Activated CD8-positive, alpha-beta T cell treated with anti-CD3 and anti-CD28 coated beads, Interleukin-2, amount 10 ng/mL, durations not matched to agents 7 days and 5 days (primary cell): ENCODE measurements at regions not wholly inside any gene's neighbourhood (a gene's known extent, or its start where the extent isn't known, plus 50 kb on each side); places are given as distances from the start of the nearest gene placed in this dataset.

Experiments
- ATAC-seq: fragments of 150-1000 bp; cut with Tn5 transposase; one replicate; pipeline ENCODE4 v1.10.0; 2021; ENCODE audit warnings: moderate library complexity
- CTCF ChIA-PET: fragments of 350-600 bp; sonication (Branson Sonifier 250); formaldehyde crosslinking; loops from one replicate; lab custom pipeline; 2021; ENCODE audit warnings: antibody characterized with exemption; lab: Charles Lee
- POLR2A ChIA-PET: fragments of 350-600 bp; sonication (Branson Sonifier 250); formaldehyde crosslinking; loops from one replicate; lab custom pipeline; 2021; ENCODE audit warnings: antibody characterized with exemption; lab: Charles Lee
- DNase-seq: peaks from one replicate; pipeline ENCODE4 v3.0.0-alpha.2; 2020
- H3K27ac Mint-ChIP-seq: one replicate; pipeline ENCODE4 v1.8.0; 2021; ENCODE audit warnings: mild to moderate bottlenecking, mixed read lengths
- H3K27me3 Mint-ChIP-seq: one replicate; pipeline ENCODE4 v1.8.0; 2021; ENCODE audit warnings: low read depth, mixed read lengths
- H3K36me3 Mint-ChIP-seq: one replicate; pipeline ENCODE4 v1.8.0; 2021; ENCODE audit warnings: low read depth, mixed read lengths
- H3K4me1 Mint-ChIP-seq: one replicate; pipeline ENCODE4 v1.8.0; 2021; ENCODE audit warnings: low read depth, mixed read lengths
- H3K4me3 Mint-ChIP-seq: one replicate; pipeline ENCODE4 v1.8.0; 2021; ENCODE audit warnings: mild to moderate bottlenecking, mixed read lengths
- H3K9me3 Mint-ChIP-seq: one replicate; pipeline ENCODE4 v1.8.0; 2022; ENCODE audit warnings: mixed read lengths; ENCODE audit not compliant: insufficient read depth

DNA sequence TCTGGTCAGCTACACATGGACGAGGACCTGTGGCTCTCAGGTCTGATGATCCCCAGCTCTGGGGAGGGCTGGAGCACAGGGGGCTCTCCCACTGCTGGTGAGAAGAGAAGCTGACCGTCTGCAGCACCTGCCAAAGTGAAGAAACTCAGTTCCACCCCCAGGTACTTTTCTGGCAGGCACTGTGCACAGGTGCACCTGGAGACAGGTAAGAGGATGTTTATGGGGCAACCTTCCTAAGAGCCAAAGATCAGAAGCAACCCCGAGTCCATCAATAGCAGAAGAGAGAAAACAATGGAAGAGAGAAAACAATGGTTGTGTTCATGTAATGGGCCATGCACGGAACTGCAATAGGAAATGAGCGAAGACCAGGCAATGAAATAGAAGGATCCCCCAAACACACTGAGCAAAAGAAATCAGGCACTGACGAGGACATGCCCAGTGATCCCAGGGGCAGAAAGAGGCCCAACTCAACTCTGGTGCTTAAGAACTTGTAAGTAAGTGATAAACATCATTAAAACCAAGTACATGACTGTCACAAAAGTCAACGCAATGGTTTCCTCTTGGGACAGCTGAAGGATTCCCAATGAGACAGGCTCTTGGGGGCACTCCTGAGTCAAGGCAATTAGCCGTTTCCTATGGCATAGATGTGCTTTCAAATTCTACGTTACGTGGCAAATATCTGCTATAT, 95.0 kb upstream of the ALDH1A3 start:
- no peak for DNase-seq
- Mint-ChIP-seq H3K36me3 (no peaks in the 10 kb centered on the region), H3K27me3 (no peaks in the 10 kb centered on the region), H3K27ac (no peak overlapping the region), H3K9me3 (no peaks in the 10 kb centered on the region), H3K4me3 (no peak overlapping the region), H3K4me1 (no peaks in the 10 kb centered on the region)
- ChIA-PET CTCF (no interaction called here), POLR2A (no interaction called here)
- no peak for ATAC-seq

GRCh38 chr15:100785181-100786138, 94.2 kb upstream of the ALDH1A3 start:
- CTCF ChIA-PET, result interaction anchor here (0.9 kb wide), 1 partner anchor 435 kb away, joined by 3 read pairs; no protein-coding TSS in a partner anchor
- Mint-ChIP-seq H3K4me1 (no peaks in the 10 kb centered on the region), H3K9me3 (no peaks in the 10 kb centered on the region), H3K27me3 (no peaks in the 10 kb centered on the region), H3K27ac (no peak overlapping the region), H3K36me3 (no peaks in the 10 kb centered on the region), H3K4me3 (no peak overlapping the region)
- no peak for DNase-seq
- POLR2A ChIA-PET, result interaction anchor here (0.7 kb wide), 1 partner anchor 9 kb away, joined by 3 read pairs; no protein-coding TSS in a partner anchor
- ATAC-seq, result no peak

DNA sequence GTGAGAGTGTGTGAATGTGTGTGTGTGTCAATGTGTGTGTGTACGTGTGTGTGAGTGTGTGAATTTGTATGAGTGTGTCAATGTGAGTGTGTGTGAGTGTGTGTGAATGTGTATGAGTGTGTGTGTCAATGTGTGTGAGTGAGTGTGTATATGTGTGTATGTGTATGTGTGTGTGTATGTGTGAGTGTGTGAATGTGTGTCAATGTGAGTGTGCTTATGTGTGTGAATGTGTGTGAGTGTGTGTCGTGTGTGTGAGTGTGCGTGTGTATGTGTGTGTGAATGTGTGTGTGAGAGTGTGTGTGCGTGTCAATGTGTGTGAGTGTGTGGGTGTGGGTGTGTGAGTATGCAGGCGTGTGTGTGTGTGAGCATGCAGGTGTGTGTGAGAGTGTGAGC, 93.5 kb upstream of the ALDH1A3 start:
- Mint-ChIP-seq H3K27ac (no peak overlapping the region), H3K27me3 (no peaks in the 10 kb centered on the region), H3K36me3 (no peaks in the 10 kb centered on the region), H3K4me3 (no peak overlapping the region), H3K9me3 (no peaks in the 10 kb centered on the region), H3K4me1 (no peaks in the 10 kb centered on the region)
- ATAC-seq (no peak), DNase-seq (no peak)
- ChIA-PET POLR2A (no interaction called here), CTCF (no interaction called here)

- CTCF ChIA-PET, result no interaction called here
- ATAC-seq (no peak), DNase-seq (no peak)
- POLR2A ChIA-PET, result no interaction called here
- Mint-ChIP-seq H3K36me3 (no peaks in the 10 kb centered on the region), H3K4me3 (no peak overlapping the region), H3K9me3 (no peaks in the 10 kb centered on the region), H3K4me1 (no peaks in the 10 kb centered on the region), H3K27me3 (no peaks in the 10 kb centered on the region), H3K27ac (no peak overlapping the region)
Measured at GRCh38 chr15:100786901-100787566, 92.6 kb upstream of the ALDH1A3 start.

DNA sequence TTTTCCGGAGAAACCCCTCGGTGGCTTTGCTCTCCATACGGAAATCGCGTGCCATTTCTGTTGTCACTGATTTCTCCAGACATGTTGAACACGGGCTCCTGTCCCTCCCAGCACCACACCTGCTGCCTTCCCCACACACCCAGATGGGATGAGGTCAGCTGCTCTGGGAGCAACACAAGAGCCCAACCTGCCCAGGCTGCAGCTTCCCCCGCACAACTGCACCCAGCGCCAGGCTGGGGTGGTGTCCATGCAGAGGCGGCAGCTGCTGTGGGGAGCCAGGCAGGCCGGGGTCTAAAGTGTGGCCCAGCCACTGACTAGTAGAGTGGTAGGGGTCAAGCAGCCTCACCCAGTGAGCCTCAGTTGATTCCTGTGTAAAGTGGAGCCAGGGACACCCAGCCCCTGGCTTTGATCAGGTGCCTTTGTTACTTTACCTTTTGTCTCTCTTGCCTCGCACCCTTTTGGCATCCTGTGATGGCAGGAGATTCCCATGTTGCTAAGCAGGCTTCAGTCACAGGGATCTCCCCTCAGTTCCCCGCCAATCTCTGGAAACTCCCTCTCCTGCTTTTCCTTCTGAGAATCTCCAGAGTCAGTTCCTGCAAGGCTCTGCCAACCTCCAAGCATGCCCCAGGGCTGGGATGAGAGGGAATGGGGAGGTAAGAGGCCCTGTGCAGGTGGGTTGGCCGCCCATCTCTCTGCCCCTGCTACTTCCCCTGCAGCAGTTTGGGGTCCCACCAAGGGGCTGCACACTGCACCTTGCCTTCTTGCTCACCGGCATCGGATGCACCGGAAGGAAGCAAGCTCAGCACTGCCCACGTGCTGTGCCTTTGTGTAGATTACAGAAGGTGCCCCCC, 91.8 kb upstream of the ALDH1A3 start:
- Mint-ChIP-seq H3K36me3 (no peaks in the 10 kb centered on the region), H3K27ac (no peak overlapping the region), H3K27me3 (no peaks in the 10 kb centered on the region), H3K9me3 (no peaks in the 10 kb centered on the region), H3K4me1 (no peaks in the 10 kb centered on the region), H3K4me3 (no peak overlapping the region)
- ChIA-PET CTCF (no interaction called here), POLR2A (no interaction called here)
- no peak for DNase-seq
- ATAC-seq, result no peak

DNA sequence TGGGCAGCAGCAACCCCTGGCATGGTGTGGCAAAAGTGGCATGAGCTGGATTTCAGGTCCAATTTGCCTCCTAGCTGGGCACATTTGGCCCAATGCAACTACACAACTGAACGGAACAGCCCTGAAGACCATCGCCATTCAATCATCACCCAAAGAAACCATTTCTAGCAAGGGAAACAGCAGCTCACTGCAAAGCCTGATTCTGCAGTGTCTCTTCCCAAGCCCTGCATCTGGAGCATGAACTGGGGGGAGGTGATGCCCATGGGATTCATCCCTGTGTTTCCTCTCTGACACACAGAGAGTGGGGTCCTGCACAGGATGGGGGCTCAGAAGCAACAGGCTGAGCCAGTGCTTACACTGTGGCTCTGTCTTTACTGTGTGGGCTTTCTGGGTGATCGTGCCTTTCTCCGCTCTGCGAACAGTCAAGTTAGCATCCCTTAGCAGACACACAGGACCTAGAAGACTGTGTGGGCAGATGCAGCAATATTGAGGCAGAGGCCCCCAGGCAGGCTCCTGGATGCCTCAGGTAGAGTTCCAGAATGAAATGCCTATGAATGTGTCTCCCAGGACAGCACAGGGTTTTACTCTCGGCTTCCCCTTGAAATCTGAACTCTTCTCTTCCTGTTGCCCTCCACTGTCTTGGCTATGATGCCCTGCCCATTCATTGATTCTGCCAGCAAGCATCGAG, 91.1 kb upstream of the ALDH1A3 start:
- Mint-ChIP-seq H3K4me3 (no peak overlapping the region), H3K27me3 (no peaks in the 10 kb centered on the region), H3K4me1 (no peaks in the 10 kb centered on the region), H3K36me3 (no peaks in the 10 kb centered on the region), H3K9me3 (no peaks in the 10 kb centered on the region), H3K27ac (no peak overlapping the region)
- DNase-seq (no peak), ATAC-seq (no peak)
- ChIA-PET POLR2A (no interaction called here), CTCF (no interaction called here)

DNA sequence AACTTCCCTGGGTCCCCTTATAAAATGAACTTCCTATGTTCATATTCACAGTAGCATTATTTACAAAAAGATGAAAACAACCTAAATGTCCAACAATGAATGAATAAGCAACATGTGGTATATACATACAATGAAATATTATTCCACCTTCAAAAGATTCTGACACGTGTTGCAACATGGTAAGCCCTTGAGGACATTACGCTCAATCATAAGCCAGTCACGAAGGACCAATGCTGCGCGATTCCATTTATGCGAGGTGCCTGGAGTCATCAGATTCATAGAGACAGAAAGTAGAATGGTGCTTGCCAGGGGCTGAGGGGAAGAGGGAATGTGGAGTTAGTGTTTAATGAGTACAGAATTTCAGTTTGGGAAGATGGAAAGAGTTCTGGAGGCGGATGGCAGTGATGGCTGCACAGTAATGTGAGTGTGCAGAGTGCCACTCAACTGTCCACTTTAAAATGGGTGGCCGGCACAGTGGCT, 88.8 kb upstream of the ALDH1A3 start:
- Mint-ChIP-seq H3K27me3 (peaks cover 5% of the 10 kb centered on the region), H3K27ac (no peak overlapping the region), H3K4me3 (no peak overlapping the region), H3K9me3 (no peaks in the 10 kb centered on the region), H3K36me3 (no peaks in the 10 kb centered on the region), H3K4me1 (no peaks in the 10 kb centered on the region)
- ChIA-PET POLR2A (no interaction called here), CTCF (no interaction called here)
- ATAC-seq (no peak), DNase-seq (no peak)

GRCh38 chr15:100794008-100794407, 85.6 kb upstream of the ALDH1A3 start:
- peaks cover 5% of the 10 kb centered on the region for H3K27me3 Mint-ChIP-seq
- H3K4me3 Mint-ChIP-seq, result no peak overlapping the region
- no peaks in the 10 kb centered on the region for H3K36me3 Mint-ChIP-seq
- ATAC-seq, result no peak
- no peak for DNase-seq
- H3K4me1 Mint-ChIP-seq, result no peaks in the 10 kb centered on the region
- H3K27ac Mint-ChIP-seq, result no peak overlapping the region
- ChIA-PET POLR2A (interaction anchor here (0.7 kb wide), 1 partner anchor 196 kb away, joined by 3 read pairs; no protein-coding TSS in a partner anchor), CTCF (no interaction called here)
- no peaks in the 10 kb centered on the region for H3K9me3 Mint-ChIP-seq

DNA sequence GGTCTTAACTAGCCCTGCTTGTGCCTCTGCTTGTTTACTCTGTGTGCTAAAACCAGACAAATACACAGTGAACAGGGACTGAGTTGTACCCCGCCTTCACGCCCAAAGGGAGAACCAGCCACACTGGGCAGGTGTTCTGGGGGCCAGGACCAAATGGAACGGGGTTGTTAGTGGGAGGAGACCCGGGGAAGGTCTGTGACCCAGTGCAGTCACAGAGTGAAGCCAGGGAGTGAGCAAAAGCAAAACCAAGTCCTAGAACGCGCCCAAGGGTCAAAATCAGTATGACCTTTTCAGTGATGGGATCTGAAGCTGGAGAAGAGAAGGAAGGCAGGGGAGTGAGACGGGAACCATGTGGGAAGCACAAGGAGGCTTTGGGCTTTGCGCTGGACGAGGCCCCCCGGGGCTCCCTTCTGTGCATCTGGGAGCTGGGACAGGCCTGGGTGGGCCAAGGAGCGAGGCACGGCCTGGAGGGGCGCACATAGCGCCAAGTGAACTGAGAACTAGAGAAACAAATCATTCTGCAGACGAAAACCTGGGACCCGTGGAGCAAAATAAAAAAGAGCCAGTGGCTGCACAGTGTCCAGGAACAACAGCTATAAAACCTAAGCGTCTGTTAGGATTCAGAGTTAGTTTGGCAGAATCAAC, 78.3 kb upstream of the ALDH1A3 start:
- DNase-seq (no peak), ATAC-seq (no peak)
- no peaks in the 10 kb centered on the region for H3K9me3 Mint-ChIP-seq
- no peaks in the 10 kb centered on the region for H3K4me1 Mint-ChIP-seq
- H3K4me3 Mint-ChIP-seq, result no peak overlapping the region
- no peak overlapping the region for H3K27ac Mint-ChIP-seq
- ChIA-PET POLR2A (no interaction called here), CTCF (no interaction called here)
- H3K36me3 Mint-ChIP-seq, result no peaks in the 10 kb centered on the region
- peaks cover 5% of the 10 kb centered on the region for H3K27me3 Mint-ChIP-seq

DNA sequence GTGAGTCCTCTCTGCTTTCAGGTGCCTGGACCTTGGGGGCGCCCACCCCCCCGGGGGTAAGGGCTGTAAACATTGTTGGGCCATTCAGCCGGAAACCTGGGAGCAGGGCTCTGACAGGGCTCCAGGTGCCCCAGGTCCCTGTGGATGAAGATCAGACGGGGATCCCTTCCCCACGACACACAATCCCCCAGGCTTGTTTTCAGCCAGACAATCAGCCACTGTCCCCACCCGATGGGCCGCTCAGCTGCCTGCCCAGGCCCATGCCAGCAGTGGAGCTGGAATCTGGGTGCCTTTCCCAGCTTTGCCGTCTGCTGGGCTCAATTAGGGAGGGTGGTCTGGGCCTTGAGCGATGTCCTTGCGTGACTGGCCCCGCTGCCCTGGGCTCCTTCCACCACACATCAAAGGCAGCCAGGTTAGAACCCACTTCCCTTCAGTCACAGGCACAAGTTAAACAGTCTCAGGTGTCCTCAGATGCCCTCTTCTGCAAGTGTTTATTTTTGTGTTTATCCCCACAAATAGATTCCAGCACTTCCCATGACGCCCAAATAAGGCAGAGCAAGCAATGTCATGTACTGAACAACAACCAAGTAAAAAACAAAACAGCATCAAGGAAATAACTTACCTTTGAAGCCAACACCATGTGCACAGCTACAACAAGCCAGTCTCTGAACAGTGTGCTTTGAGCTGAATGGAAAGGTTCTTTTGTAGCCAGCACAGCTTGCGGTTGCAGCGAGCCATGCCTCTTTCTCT, 77.0 kb upstream of the ALDH1A3 start:
- no peak for DNase-seq

More for the DNA sequence above, 77.0 kb upstream of the ALDH1A3 start:
- ATAC-seq, result no peak
- ChIA-PET POLR2A (no interaction called here), CTCF (no interaction called here)
- Mint-ChIP-seq H3K36me3 (no peaks in the 10 kb centered on the region), H3K4me1 (no peaks in the 10 kb centered on the region), H3K27ac (no peak overlapping the region), H3K27me3 (peaks cover 5% of the 10 kb centered on the region), H3K9me3 (no peaks in the 10 kb centered on the region), H3K4me3 (no peak overlapping the region)
